Mammary epithelial cell (primary cell): ENCODE measurements at regions not wholly inside any gene's neighbourhood (a gene's known extent, or its start where the extent isn't known, plus 50 kb on each side); places are given as distances from the start of the nearest gene placed in this dataset.

Source experiments
- EZH2 ChIP-seq: IDR thresholded peaks from 2 replicates; pipeline ENCODE4 v1.6.1; 2012; ENCODE audit warnings: low read length, inconsistent platforms, borderline replicate concordance
- TF ChIP-seq, protein P1 (sequence below), 2 donors: IDR thresholded peaks in 1 of 2; conservative IDR thresholded peaks in 1 of 2; 2 replicates each; pipeline ENCODE4 v1.5.1; 2011 to 2012; ENCODE audit warnings: inconsistent platforms in 2 of 2, low read length in 2 of 2, mild to moderate bottlenecking in 2 of 2, control low read depth in 1 of 2, low read depth in 1 of 2; ENCODE audit not compliant: insufficient read depth in 1 of 2; ENCODE audit errors: extremely low read depth in 1 of 2

DNA sequence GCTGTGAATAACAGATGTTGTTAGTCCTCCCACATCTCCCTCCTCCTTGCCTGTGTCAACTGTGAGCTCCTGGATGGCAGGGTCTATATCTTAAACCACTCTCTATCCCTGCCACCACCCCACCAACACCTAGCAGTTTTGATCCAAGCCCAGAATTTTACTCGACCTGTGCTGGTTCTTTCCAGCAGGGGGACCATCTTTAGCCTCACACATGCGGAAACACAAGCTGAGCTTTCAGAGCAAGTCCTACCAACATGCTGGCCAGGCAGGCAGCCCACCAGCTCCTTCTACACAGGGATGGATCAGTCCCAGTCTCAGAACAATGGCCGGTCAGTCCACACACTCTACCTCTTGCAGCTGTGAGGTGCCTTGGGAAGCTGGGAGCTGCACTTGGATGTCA is 231.5 kb downstream of the NXPE2 start:
- TF ChIP-seq, protein P1, sequence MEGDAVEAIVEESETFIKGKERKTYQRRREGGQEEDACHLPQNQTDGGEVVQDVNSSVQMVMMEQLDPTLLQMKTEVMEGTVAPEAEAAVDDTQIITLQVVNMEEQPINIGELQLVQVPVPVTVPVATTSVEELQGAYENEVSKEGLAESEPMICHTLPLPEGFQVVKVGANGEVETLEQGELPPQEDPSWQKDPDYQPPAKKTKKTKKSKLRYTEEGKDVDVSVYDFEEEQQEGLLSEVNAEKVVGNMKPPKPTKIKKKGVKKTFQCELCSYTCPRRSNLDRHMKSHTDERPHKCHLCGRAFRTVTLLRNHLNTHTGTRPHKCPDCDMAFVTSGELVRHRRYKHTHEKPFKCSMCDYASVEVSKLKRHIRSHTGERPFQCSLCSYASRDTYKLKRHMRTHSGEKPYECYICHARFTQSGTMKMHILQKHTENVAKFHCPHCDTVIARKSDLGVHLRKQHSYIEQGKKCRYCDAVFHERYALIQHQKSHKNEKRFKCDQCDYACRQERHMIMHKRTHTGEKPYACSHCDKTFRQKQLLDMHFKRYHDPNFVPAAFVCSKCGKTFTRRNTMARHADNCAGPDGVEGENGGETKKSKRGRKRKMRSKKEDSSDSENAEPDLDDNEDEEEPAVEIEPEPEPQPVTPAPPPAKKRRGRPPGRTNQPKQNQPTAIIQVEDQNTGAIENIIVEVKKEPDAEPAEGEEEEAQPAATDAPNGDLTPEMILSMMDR (conservative IDR thresholded peaks at IDR 0.05 in 1 of 2, IDR thresholded peaks at IDR 0.05 in 1 of 2; ENCODE audit: extremely low read depth in 1 of 2, insufficient read depth in 1 of 2, low read depth in 1 of 2, low read length in 2 of 2) = no peak
- TF ChIP-seq EZH2 = no peak
